ENCODE measurements at regions not wholly inside any gene's neighbourhood (a gene's known extent, or its start where the extent isn't known, plus 50 kb on each side); places are given as distances from the start of the nearest gene placed in this dataset.

GRCh38 chr14:34241185-34241711 is 220.8 kb downstream of the SPTSSA start:
- no peak for DNase-seq

- DNase-seq = no peak
These were observed 223.4 kb downstream of the SPTSSA start for GRCh38 chr14:34238610-34239009.

GRCh38 chr14:34237677-34238076 is 224.4 kb downstream of the SPTSSA start:
- no peak for DNase-seq

GRCh38 chr14:34237081-34237480 is 225.0 kb downstream of the SPTSSA start:
- no peak for DNase-seq

- DNase-seq = no peak
These were observed 226.3 kb downstream of the SPTSSA start for GRCh38 chr14:34235643-34236300.

- no peak for DNase-seq
These were observed 227.8 kb downstream of the SPTSSA start for GRCh38 chr14:34234258-34234657.

GRCh38 chr14:34233619-34234018 is 228.4 kb downstream of the SPTSSA start:
- no peak for DNase-seq

- no peak for DNase-seq
These were observed 229.2 kb downstream of the SPTSSA start for GRCh38 chr14:34232790-34233189.

- DNase-seq = no peak
These were observed 230.4 kb downstream of the SPTSSA start for GRCh38 chr14:34231626-34232025.

- no peak for DNase-seq
These were observed 232.9 kb downstream of the SPTSSA start for GRCh38 chr14:34229140-34229539.

- DNase-seq = no peak
These were observed 233.4 kb downstream of the SPTSSA start for GRCh38 chr14:34228650-34228976.

GRCh38 chr14:34227834-34228649 is 234.0 kb downstream of the SPTSSA start:
- peak; percentile 60 for DNase-seq

- no peak for DNase-seq
These were observed 237.8 kb downstream of the SPTSSA start for GRCh38 chr14:34224221-34224620.

GRCh38 chr14:34223373-34224148 is 238.5 kb downstream of the SPTSSA start:
- no peak for DNase-seq

GRCh38 chr14:34222867-34223266 is 239.2 kb downstream of the SPTSSA start:
- DNase-seq = no peak

- DNase-seq = no peak
These were observed 239.9 kb downstream of the SPTSSA start for GRCh38 chr14:34222122-34222521.

GRCh38 chr14:34220921-34221320 is 241.1 kb downstream of the SPTSSA start:
- DNase-seq = no peak

GRCh38 chr14:34220378-34220706 is 241.7 kb downstream of the SPTSSA start:
- no peak for DNase-seq

- no peak for DNase-seq
These were observed 242.2 kb downstream of the SPTSSA start for GRCh38 chr14:34219661-34220377.

GRCh38 chr14:34218881-34219280 is 243.2 kb downstream of the SPTSSA start:
- DNase-seq = no peak

- no peak for DNase-seq
These were observed 247.1 kb downstream of the SPTSSA start for GRCh38 chr14:34214961-34215360.

GRCh38 chr14:34213332-34213731 is 248.7 kb downstream of the SPTSSA start:
- no peak for DNase-seq
